Body of pancreas (tissue), 4 donors: ENCODE measurements at regions not wholly inside any gene's neighbourhood (a gene's known extent, or its start where the extent isn't known, plus 50 kb on each side); places are given as distances from the start of the nearest gene placed in this dataset.

Experiments used
- POLR2A ChIP-seq, 3 donors: fragments of 450-650 bp; IDR thresholded peaks; one replicate each; pipeline ENCODE4 v1.6.1; 2016; ENCODE audit warnings: antibody characterized with exemption in 3 of 3, mild to moderate bottlenecking in 2 of 3
- TF ChIP-seq, protein P1 (sequence below), 7 experiments: fragments of 450-650 bp in 4 of 7; fragments of 200-600 bp in 3 of 7; sonication (generic) in 3 of 7; IDR thresholded peaks; one replicate each; pipeline ENCODE4 v1.5.1; 2016 to 2019; ENCODE audit warnings: antibody characterized with exemption in 7 of 7

DNA sequence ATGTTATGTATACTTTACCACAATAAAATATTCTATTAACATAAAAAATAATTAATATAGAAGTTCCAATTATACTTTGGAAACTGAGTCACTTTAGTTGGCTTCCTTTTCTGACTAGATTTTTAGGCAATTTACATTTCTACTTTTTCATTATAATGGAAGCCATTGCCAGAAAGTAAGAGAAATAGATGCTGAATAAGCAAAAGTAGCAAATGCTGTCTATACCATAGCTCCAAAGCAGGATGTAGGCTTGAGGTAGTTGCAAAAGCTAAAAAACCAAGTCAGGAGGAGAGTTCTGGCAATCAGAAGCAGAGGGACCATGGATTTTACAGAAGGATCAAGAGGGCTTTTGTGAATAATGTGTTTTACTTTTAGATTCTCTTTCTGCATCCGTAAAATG is 262.4 kb upstream of the TMEM229A start:
- TF ChIP-seq, protein P1, sequence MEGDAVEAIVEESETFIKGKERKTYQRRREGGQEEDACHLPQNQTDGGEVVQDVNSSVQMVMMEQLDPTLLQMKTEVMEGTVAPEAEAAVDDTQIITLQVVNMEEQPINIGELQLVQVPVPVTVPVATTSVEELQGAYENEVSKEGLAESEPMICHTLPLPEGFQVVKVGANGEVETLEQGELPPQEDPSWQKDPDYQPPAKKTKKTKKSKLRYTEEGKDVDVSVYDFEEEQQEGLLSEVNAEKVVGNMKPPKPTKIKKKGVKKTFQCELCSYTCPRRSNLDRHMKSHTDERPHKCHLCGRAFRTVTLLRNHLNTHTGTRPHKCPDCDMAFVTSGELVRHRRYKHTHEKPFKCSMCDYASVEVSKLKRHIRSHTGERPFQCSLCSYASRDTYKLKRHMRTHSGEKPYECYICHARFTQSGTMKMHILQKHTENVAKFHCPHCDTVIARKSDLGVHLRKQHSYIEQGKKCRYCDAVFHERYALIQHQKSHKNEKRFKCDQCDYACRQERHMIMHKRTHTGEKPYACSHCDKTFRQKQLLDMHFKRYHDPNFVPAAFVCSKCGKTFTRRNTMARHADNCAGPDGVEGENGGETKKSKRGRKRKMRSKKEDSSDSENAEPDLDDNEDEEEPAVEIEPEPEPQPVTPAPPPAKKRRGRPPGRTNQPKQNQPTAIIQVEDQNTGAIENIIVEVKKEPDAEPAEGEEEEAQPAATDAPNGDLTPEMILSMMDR (IDR thresholded peaks at IDR 0.05), result no peak
- no peak for TF ChIP-seq POLR2A (IDR thresholded peaks at IDR 0.05)
